Activated CD8-positive, alpha-beta memory T cell treated with anti-CD3 and anti-CD28 coated beads, Interleukin-2, amount 50 U/mL, for 1 hour (primary cell): ENCODE measurements at regions not wholly inside any gene's neighbourhood (a gene's known extent, or its start where the extent isn't known, plus 50 kb on each side); places are given as distances from the start of the nearest gene placed in this dataset.
"Not testable (repeated sequence)": the region's sequence is repeated elsewhere in the genome, so short reads cannot be mapped to it uniquely, and the experiment has no call there.

Source experiments
- DNase-seq: peaks from one replicate; pipeline ENCODE4 v3.0.0-alpha.2; 2020; ENCODE audit errors: extremely low read depth

GRCh38 chr14:65962952-65963351 lies 523.2 kb upstream of the CCDC196 start:
- DNase-seq, result no peak

GRCh38 chr14:65964366-65964765 lies 521.8 kb upstream of the CCDC196 start:
- no peak for DNase-seq

- no peak for DNase-seq
These were observed 520.0 kb upstream of the CCDC196 start for GRCh38 chr14:65966188-65966587.

- DNase-seq, result no peak
These were observed 513.8 kb upstream of the CCDC196 start for GRCh38 chr14:65972346-65972870.

- no peak for DNase-seq
These were observed 513.3 kb upstream of the CCDC196 start for GRCh38 chr14:65972891-65973290.

- DNase-seq, result no peak
These were observed 510.3 kb upstream of the CCDC196 start for GRCh38 chr14:65975865-65976264.

- no peak for DNase-seq
These were observed 509.3 kb upstream of the CCDC196 start for GRCh38 chr14:65976761-65977404.

GRCh38 chr14:65981192-65981843 lies 504.9 kb upstream of the CCDC196 start:
- DNase-seq, result no peak

GRCh38 chr14:65986041-65986440 lies 500.1 kb upstream of the CCDC196 start:
- no peak for DNase-seq

- no peak for DNase-seq
These were observed 496.2 kb upstream of the CCDC196 start for GRCh38 chr14:65989981-65990380.

- no peak for DNase-seq
These were observed 495.1 kb upstream of the CCDC196 start for GRCh38 chr14:65991104-65991503.

- DNase-seq, result not testable (repeated sequence)
These were observed 494.2 kb upstream of the CCDC196 start for GRCh38 chr14:65991935-65992334.

- no peak for DNase-seq
These were observed 493.1 kb upstream of the CCDC196 start for GRCh38 chr14:65993103-65993502.

GRCh38 chr14:65993996-65994395 lies 492.2 kb upstream of the CCDC196 start:
- no peak for DNase-seq

- no peak for DNase-seq
These were observed 488.8 kb upstream of the CCDC196 start for GRCh38 chr14:65997347-65997746.

GRCh38 chr14:65999865-66000264 lies 486.3 kb upstream of the CCDC196 start:
- DNase-seq, result no peak

GRCh38 chr14:66000766-66001165 lies 485.4 kb upstream of the CCDC196 start:
- no peak for DNase-seq

GRCh38 chr14:66001356-66001755 lies 484.8 kb upstream of the CCDC196 start:
- DNase-seq, result no peak

GRCh38 chr14:66003082-66003730 lies 483.0 kb upstream of the CCDC196 start:
- no peak for DNase-seq

GRCh38 chr14:66005900-66006434 lies 480.2 kb upstream of the CCDC196 start:
- DNase-seq, result no peak

- no peak for DNase-seq
These were observed 477.5 kb upstream of the CCDC196 start for GRCh38 chr14:66008631-66009030.

- no peak for DNase-seq
These were observed 477.1 kb upstream of the CCDC196 start for GRCh38 chr14:66009089-66009488.

- DNase-seq, result no peak
These were observed 475.5 kb upstream of the CCDC196 start for GRCh38 chr14:66010695-66011094.
